ENCODE measurements at regions not wholly inside any gene's neighbourhood (a gene's known extent, or its start where the extent isn't known, plus 50 kb on each side); places are given as distances from the start of the nearest gene placed in this dataset.

DNA sequence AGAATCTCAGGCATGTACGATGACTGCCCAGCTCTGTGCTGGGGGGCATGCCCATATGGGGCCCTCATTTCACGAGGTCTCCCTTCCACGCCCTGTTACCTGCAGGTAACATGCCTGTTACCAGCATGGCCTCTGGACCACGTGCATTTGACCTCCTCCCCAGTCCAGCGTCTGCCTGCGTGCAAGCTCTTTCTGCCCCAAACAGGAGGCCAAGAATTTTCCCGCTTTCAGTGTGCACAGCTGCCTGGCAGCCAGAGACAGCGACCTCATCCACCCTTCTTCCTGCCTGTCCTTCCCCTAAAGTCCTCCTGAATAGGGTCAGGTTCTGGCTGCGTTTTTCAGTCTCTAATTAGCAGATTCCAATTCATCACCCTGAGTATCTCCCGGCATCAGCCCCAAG lies 306.5 kb upstream of the ZFHX3 start:
- TF ChIP-seq CTCF (IDR thresholded peaks at IDR 0.05 in 8 of 11, conservative IDR thresholded peaks at IDR 0.05 in 3 of 11) = no peak
- TF ChIP-seq POLR2A (IDR thresholded peaks at IDR 0.05) = no peak

Measured in spleen (tissue), 7 donors.